GM21390 (cell line): ENCODE measurements at regions not wholly inside any gene's neighbourhood (a gene's known extent, or its start where the extent isn't known, plus 50 kb on each side); places are given as distances from the start of the nearest gene placed in this dataset.

Experiments
- ATAC-seq: cut with Tn5 transposase; IDR thresholded peaks from one replicate; pipeline ENCODE4 v1.9.1; 2021; ENCODE audit not compliant: unreplicated experiment

GRCh38 chr18:46293742-46294181 is 189.6 kb downstream of the HAUS1 start:
- no peak for ATAC-seq

- no peak for ATAC-seq
Observed at GRCh38 chr18:46294318-46294717, 190.1 kb downstream of the HAUS1 start.

GRCh38 chr18:46294751-46295150 is 190.6 kb downstream of the HAUS1 start:
- ATAC-seq, result no peak

- no peak for ATAC-seq
Observed at GRCh38 chr18:46295416-46295815, 191.2 kb downstream of the HAUS1 start.

- no peak for ATAC-seq
Observed at GRCh38 chr18:46296656-46297055, 192.5 kb downstream of the HAUS1 start.

- ATAC-seq, result no peak
Observed at GRCh38 chr18:46297124-46297523, 192.9 kb downstream of the HAUS1 start.

- ATAC-seq, result no peak
Observed at GRCh38 chr18:46297621-46298020, 193.4 kb downstream of the HAUS1 start.

- no peak for ATAC-seq
Observed at GRCh38 chr18:46298511-46298910, 194.3 kb downstream of the HAUS1 start.

GRCh38 chr18:46299465-46300008 is 195.4 kb downstream of the HAUS1 start:
- ATAC-seq, result no peak

GRCh38 chr18:46301081-46301480 is 196.9 kb downstream of the HAUS1 start:
- no peak for ATAC-seq

- no peak for ATAC-seq
Observed at GRCh38 chr18:46301571-46301970, 197.4 kb downstream of the HAUS1 start.

- no peak for ATAC-seq
Observed at GRCh38 chr18:46302528-46303485, 198.6 kb downstream of the HAUS1 start.

GRCh38 chr18:46310258-46310657 is 206.1 kb downstream of the HAUS1 start:
- ATAC-seq, result no peak

GRCh38 chr18:46310675-46311345 is 206.6 kb downstream of the HAUS1 start:
- no peak for ATAC-seq

GRCh38 chr18:46311491-46311890 is 207.3 kb downstream of the HAUS1 start:
- ATAC-seq, result no peak

GRCh38 chr18:46312221-46312620 is 208.0 kb downstream of the HAUS1 start:
- ATAC-seq, result no peak

- no peak for ATAC-seq
Observed at GRCh38 chr18:46313521-46313920, 209.3 kb downstream of the HAUS1 start.

GRCh38 chr18:46314011-46314410 is 209.8 kb downstream of the HAUS1 start:
- no peak for ATAC-seq

GRCh38 chr18:46315161-46315560 is 211.0 kb downstream of the HAUS1 start:
- ATAC-seq, result no peak

- ATAC-seq, result no peak
Observed at GRCh38 chr18:46318356-46318755, 214.2 kb downstream of the HAUS1 start.

- ATAC-seq, result no peak
Observed at GRCh38 chr18:46319783-46320182, 215.6 kb downstream of the HAUS1 start.

- ATAC-seq, result no peak
Observed at GRCh38 chr18:46320297-46320696, 216.1 kb downstream of the HAUS1 start.
